ENCODE measurements at regions not wholly inside any gene's neighbourhood (a gene's known extent, or its start where the extent isn't known, plus 50 kb on each side); places are given as distances from the start of the nearest gene placed in this dataset.

DNA sequence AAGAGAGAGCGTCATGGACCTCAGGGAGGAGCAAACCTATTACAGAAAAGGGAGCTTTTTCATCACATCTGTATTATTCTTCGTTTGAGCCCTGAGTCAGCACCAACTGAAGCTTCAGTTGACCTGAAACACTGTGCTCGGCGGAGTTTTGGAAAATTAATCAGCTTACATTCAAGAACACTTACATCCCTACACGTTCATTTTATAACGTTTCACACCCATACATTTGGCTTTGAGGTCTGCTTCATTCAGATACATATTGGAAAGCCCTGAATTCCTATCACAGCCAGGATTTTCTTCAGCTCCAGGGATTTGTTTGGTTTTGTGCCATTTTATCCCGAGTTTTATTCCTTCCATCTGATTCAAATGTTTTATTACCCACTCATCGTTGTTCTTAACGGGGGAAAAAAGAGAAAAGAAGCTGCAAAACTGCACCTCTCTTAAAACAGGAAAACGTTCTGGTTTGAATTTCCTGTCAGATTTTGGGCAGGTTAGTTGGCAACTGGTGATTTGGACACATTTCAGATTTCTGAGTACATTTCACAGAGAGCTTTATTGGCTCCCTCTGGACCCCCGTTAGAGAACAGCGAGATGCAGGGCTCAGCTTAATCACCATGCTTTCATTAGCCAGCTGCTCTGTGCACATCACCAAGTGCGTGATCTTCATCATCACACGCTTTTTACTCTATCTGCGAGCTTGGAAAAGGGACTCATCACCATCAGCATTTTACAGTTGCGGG, 88.8 kb downstream of the CDC42EP3 start:
- TF ChIP-seq EZH2 (IDR thresholded peaks at IDR 0.05) (no peak), POLR2AphosphoS5 (IDR thresholded peaks at IDR 0.05; ENCODE audit: borderline replicate concordance, low read depth, low read length) (no peak), FOXP2 (optimal IDR thresholded peaks at IDR 0.05; ENCODE audit: control extremely low read depth, extremely low read length, insufficient read depth) (no peak)

Data from SK-N-MC (cell line).